LNCaP clone FGC (cell line): ENCODE measurements at regions not wholly inside any gene's neighbourhood (a gene's known extent, or its start where the extent isn't known, plus 50 kb on each side); places are given as distances from the start of the nearest gene placed in this dataset.

Experiments
- DNase-seq: peaks from one replicate; pipeline ENCODE4 v3.0.0-alpha.2; 2011; ENCODE audit warnings: low read depth
- H3K4me3 ChIP-seq: 2 replicates; pipeline ENCODE4 v1.5.1; 2011; ENCODE audit warnings: mild to moderate bottlenecking, low read depth, low read length, control low read depth
- CTCF ChIP-seq: IDR thresholded peaks from 2 replicates; pipeline ENCODE4 v1.5.1; 2012; ENCODE audit warnings: mild to moderate bottlenecking; ENCODE audit not compliant: control insufficient read depth, insufficient read depth; ENCODE audit errors: extremely low read depth

GRCh38 chr6:14366315-14366714 is 248.7 kb downstream of the CD83 start:
- no peak for DNase-seq
- H3K4me3 ChIP-seq: no peak overlapping the region
- TF ChIP-seq CTCF: no peak

GRCh38 chr6:14366872-14367271 is 249.3 kb downstream of the CD83 start:
- H3K4me3 ChIP-seq: no peak overlapping the region
- TF ChIP-seq CTCF: no peak
- no peak for DNase-seq

- H3K4me3 ChIP-seq: no peak overlapping the region
- TF ChIP-seq CTCF: no peak
- no peak for DNase-seq
These were observed 249.7 kb downstream of the CD83 start for GRCh38 chr6:14367296-14367695.

GRCh38 chr6:14369717-14370116 is 252.1 kb downstream of the CD83 start:
- DNase-seq: no peak
- no peak for TF ChIP-seq CTCF
- no peak overlapping the region for H3K4me3 ChIP-seq

GRCh38 chr6:14371530-14371929 is 254.0 kb downstream of the CD83 start:
- DNase-seq: no peak

DNA sequence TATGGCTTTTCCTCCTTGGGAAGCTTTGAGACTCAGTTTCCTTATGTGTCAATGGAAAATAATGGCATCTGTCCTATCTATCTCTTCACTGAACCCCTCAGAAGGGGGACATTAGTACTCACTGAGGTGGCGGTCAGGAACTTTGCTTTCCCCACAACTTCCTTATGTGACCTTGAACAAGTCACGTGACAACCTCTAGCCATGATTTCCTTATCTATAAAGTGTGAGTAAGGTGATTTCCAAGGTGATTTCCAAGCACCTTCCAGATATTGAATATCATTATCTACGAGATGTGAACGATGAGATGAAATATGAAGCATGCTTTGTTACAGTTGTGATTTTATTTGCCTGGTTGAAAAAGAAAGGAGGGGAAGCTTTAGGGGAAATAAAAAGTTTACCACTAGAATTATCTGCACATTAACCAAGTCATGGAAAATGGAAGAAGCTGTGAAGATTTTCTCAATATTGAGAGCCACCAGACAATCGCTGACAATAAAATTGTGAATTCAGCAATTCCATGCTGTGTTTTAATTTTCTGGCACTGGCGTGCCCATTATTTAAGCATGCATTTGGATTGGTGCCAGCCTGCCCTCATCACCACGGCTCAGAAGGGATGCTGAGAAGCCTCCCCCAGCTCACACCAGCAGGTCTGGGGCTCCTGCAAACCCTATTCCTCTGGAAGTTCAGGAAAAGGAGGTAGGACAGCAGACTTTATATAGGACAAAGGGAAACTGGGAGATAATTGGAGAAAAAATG is 255.3 kb downstream of the CD83 start:
- no peak for DNase-seq
- TF ChIP-seq CTCF: no peak
- H3K4me3 ChIP-seq: no peak overlapping the region

More at GRCh38 chr6:14371530-14371929, 254.0 kb downstream of the CD83 start:
- no peak for TF ChIP-seq CTCF
- no peak overlapping the region for H3K4me3 ChIP-seq

DNA sequence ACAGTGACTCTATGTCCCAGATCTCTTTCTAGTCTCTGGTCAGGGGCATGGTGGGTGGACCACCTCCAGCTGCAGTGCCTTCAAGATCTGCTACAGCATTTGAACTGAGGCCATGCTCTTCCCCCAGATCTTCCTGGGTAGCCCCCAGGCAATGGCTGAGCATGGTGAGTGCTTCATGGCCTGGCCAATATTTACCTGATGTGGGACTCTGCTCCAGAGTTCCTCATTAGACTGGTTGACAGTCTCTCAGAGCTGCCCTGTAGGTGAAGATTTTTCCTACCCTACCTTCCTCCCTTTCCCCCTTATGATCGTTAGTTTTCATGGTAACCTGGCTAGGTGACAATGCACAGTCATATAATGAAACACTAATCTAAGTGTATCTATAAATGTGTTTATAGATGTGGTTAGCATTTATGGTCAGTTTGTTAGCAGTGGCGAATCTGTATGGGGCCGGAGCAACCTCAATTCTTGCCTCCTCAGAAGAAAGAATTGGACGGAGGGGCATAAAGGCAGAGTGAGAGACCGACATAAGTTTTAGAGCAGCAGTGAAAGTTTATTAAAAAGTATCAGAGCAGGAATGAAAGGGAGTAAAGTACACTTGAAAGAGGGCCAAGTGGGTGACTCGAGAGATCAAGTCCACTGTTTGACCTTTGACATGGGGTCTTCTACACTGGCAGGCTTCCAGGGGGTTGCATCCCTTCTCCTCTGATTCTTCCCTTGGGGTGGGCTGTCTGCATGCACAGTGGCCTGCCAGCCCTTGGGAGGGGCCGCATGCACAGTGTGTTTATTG is 256.3 kb downstream of the CD83 start:
- no peak for DNase-seq
- H3K4me3 ChIP-seq: no peak overlapping the region
- no peak for TF ChIP-seq CTCF
